Activated CD4-positive, alpha-beta T cell treated with anti-CD3 and anti-CD28 coated beads, Interleukin-2, amount 50 U/mL, for 16 hours (primary cell): ENCODE measurements at regions not wholly inside any gene's neighbourhood (a gene's known extent, or its start where the extent isn't known, plus 50 kb on each side); places are given as distances from the start of the nearest gene placed in this dataset.

Experiments
- DNase-seq: peaks from one replicate; pipeline ENCODE4 v3.0.0-alpha.2; 2020

DNA sequence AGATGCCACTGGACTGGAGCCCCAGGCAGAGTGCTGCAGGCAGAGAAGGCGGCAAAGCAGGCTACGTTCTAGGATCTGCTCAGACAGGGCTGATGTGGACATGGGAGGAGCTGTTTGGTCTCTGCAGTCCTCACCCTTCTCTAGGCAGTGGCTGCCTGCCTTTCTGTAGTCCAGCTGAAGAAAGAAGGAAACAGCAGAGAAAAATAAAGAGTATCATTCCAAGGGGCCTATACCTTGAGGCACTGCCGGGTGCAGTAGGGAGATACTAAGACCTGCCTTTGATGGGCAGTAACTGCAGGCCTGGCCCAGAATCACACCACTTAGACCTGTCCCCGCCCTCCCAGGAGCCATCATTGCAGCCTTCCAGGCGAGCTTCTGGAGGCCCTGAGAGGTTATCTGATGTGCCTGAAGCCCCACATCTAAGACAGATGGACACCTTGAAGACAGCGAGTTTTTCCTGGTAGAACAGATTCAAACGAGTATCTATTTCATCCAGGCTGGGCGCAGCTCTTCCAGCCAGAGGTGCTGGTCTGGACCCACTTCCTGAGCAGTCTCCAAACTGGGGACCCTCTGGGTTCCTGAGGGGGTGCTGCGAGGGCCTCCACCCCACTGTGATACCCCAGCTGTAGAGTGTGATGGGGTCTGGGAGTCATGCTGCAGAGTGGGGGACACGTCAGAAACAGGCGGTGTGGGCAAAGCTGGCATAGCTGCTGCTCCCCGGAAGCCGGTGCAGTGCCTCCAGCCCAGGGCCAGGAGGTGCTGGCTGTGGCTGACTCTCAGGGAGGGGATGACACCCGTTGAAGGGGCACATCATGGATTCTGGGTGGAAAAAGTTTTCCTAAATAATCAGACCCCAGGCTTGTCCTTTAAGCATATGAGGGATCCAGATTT is 87.3 kb upstream of the OTOS start:
- no peak for DNase-seq

DNA sequence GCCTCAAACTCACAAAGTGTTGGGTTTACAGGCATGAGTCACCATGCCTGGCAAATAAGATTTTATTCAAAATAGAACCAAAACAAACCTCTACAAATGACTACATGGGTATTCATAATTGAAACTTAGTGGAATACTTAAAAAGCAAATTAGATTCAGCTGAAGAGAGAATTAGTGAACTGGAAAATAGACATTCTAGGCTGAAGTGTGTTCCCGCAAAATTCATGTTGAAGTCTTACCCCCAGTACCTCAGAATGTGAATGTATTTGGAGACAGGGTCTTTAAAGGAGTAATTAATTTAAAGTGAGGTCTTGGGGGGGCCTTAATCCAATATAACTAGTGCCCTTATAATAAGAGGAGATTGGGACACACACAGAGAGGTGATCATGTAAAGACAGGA is 88.5 kb upstream of the OTOS start:
- DNase-seq: no peak

DNA sequence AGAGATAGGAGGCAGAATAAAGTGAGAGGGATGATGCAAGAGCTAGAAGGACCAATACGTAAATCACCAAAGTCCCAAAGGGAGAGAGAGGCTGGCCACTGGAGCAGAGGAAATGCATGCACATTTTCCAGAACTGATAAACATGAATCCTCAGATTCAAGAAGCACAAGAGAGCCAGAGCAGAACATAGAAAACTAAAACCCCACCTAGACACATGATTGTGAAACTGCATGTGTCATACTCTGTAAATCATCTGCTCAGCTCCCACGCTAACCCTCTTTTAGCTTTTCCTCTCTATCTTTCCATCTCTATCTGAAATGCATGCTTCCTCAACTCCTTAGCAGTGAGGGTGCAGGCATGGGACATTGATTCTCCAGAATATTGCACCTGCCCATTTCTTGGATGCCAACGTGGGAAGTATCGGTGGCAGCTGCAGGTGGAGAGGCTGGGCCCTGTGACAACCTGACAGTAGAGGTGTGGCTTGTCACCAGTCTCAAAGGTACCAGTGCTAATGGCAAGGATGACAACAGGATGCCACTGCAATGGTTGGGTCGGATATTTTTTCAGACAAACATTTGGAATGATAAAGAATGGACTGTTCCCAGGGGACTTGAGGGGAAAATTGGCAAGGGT is 89.3 kb upstream of the OTOS start:
- DNase-seq: no peak

- no peak for DNase-seq
Observed at GRCh38 chr2:240230291-240230931, 90.0 kb upstream of the OTOS start.

- no peak for DNase-seq
Observed at GRCh38 chr2:240231838-240232244, 91.4 kb upstream of the OTOS start.

DNA sequence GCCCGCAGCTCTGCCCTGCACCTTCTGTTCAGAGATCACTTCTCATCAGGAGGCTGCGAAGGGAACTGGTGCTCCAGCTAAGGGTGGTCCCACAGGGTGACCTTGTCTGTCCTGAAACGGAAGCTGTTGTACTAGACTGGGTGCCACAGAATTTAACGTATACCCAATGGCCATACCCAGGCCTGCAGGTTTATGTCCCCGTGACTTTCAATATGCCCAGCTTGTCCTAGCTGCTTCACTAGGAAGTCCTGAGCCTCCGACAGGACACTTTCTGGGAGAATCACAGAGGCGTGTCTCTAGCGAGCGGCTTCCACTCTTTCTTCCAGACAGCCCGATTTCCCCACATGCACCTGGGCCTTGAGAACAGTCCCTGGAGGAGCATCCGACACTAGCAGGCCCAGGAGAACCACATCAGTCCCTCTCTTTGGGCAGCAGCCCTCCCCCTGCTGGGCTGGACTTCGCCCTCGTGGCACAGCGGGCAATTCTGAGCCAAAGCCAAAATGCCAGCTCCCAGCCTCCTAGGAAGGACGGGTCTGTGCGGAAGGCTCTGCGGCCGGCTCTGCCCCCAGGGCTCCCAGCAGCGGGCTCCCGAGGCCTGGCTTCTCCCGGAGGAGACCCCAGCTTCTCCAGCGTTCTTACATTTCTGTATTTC is 91.9 kb upstream of the OTOS start:
- no peak for DNase-seq

GRCh38 chr2:240232961-240233884 is 92.8 kb upstream of the OTOS start:
- DNase-seq: peak; percentile 70

- no peak for DNase-seq
Observed at GRCh38 chr2:240233885-240234502, 93.5 kb upstream of the OTOS start.

GRCh38 chr2:240234503-240234951 is 94.1 kb upstream of the OTOS start:
- no peak for DNase-seq

- DNase-seq: no peak
Observed at GRCh38 chr2:240235149-240235803, 94.8 kb upstream of the OTOS start.

DNA sequence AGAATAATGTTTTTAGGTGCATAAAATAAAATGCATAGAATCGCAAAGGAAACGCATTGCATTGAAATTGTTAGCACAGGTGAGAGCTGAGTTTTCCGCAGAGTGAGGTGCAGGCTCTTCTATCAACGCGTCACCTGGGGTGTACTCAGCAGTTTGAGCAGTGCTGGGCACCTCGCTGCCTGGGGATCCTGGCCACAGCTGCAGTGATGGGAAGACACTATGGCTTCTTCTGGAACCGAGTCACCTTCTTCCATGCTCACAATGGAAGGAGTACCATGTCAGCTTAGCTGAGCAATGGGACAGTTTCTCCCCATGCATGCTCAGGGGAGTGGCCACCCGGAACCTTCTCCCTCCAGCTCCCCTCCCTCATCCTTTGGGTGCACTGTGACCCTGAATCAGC is 95.4 kb upstream of the OTOS start:
- no peak for DNase-seq

- no peak for DNase-seq
Observed at GRCh38 chr2:240236217-240237111, 96.0 kb upstream of the OTOS start.

DNA sequence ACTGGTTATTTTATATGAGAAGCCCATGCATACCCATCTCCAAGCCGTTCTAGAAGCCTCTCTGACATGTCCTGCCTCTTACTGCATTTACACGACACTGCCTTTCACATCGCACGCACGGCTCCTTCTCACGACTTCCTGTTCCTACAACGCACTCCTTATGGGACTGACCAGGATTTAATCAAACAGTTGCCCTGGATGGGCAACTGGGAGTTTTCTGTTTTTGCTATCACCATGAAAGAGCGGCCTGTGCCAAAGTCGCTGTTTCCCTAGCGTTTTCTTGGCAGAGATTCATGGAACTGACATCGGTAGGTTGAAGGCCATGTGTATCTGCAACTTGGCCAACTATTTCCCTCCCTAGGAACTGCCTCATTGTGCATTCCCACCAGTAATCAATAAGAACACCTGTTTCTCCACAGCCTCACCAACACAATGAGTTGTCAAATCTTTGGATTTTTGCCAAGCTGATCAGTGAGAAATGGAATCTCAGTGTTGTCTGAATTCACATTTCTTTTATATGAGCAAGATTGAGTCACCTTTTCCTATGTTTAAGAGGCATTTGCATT is 97.2 kb upstream of the OTOS start:
- no peak for DNase-seq

DNA sequence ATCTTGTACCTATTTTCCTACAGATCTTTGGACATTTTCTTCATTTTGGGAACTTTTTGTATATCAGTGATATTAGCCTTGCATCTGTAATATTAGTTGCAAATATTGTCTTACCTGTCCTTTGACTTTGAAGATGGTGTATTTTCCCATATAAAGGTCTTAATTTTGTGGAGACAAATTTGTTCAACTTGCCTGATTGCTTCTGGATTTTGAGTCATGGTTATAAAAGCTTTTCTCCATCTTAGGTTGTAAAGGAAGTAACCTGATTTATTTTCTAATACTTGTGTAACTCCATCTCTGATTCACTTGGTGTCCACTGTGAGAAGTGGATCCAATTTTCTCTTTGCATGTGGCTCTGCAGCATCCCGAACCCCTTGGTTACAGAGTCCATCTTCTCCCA is 97.7 kb upstream of the OTOS start:
- no peak for DNase-seq

DNA sequence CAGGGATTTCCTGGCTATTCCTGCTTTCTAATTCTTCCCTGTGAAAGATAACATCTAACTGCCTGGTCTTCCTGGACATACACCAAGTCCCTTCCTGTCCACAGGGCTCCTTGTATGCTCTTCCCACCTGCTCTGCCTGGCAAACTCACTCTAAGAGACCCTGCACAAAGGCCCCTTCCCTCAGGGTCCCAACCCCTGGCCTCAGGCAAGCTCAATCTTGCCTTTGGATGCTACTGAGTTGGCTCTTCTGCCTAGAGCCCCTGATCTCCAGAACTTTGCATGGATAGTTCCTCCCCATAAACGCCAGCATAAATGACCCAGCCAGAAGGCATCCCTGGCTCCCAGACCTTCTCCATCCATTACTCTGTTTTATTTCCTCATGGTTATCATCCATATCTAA is 98.3 kb upstream of the OTOS start:
- no peak for DNase-seq

GRCh38 chr2:240239325-240239724 is 98.9 kb upstream of the OTOS start:
- no peak for DNase-seq

DNA sequence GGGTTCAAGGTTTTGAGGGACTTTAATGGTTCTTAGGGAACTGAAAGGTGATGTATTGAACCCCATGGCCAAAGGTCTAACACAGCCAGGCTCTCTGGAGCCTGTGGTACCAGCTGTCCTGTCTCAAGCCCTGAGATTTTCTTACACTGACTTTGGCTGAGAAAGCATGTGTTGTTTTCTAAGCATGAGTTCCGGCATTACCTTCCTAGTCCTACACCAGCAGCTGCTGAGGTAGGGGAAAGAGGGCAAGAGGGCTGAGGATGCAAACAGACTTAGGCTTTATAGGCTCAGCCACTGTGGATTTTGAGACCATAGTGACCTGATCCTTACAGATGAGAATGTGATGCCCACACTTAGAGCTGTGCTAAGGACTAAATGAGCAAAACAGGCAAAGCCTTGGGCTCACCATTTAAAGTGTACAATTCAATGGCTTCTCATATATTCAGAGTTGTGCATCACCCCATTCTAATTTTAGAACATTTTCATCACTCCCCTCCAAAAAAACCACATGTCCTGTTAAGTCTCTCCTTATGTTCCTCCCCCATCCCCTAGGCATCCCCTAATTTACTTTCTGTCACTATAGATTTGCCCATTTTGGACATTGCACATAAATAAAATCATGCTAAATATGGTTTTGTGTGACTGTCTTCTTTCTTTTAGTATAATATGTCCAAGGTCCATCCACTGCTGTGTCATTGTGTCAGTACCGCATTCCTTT is 99.7 kb upstream of the OTOS start:
- DNase-seq: no peak

DNA sequence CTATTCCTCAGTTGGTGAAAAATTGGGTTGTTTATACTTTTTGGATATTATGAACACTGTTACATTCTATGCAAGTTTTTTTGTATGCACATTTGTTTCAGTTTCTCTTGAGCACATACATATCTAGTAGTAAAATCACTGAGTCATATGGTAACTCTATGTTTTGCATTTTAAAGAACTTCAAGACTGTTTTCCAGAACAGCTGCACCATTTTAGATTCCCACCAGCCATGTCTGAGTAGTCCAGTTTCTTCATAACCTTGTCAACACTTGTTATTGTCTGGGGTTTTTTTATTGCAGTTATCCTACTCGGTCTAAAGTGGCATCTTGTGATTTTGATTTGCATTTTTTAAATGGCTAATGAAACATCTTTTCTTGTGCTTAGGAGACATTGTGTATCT is 100.3 kb upstream of the OTOS start:
- DNase-seq: no peak

- DNase-seq: no peak
Observed at GRCh38 chr2:240241572-240241971, 101.1 kb upstream of the OTOS start.
